ENCODE measurements at regions not wholly inside any gene's neighbourhood (a gene's known extent, or its start where the extent isn't known, plus 50 kb on each side); places are given as distances from the start of the nearest gene placed in this dataset.

GRCh38 chr1:157233131-157233530 is 94.9 kb upstream of the ETV3 start:
- TF ChIP-seq CTCF (IDR thresholded peaks at IDR 0.05 in 8 of 11, conservative IDR thresholded peaks at IDR 0.05 in 3 of 11), result no peak
- no peak for TF ChIP-seq POLR2A (IDR thresholded peaks at IDR 0.05)
- TF ChIP-seq POLR2AphosphoS5 (IDR thresholded peaks at IDR 0.05), result no peak

Measured in spleen (tissue), 7 donors.